ENCODE measurements at regions not wholly inside any gene's neighbourhood (a gene's known extent, or its start where the extent isn't known, plus 50 kb on each side); places are given as distances from the start of the nearest gene placed in this dataset.

DNA sequence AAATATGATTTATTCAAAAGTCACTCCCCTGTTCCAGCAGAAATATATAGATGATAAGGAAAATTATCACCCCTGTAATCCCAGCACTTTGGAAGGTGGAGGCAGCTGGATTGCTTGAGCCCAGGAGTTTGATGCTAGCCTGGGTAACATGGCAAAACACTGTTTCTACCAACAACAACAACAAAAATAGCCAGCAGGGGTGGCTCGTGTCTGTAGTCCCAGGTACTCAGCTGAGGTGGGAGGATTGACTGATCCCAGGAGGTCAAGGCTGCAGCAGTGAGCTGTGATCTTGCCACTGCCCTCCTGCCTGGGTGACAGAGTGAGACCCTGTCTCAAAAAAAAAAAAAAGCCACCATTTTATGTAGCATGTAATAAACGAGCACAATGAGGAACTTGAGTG lies 1546.5 kb downstream of the NCAM2 start:
- TF ChIP-seq, protein P1, sequence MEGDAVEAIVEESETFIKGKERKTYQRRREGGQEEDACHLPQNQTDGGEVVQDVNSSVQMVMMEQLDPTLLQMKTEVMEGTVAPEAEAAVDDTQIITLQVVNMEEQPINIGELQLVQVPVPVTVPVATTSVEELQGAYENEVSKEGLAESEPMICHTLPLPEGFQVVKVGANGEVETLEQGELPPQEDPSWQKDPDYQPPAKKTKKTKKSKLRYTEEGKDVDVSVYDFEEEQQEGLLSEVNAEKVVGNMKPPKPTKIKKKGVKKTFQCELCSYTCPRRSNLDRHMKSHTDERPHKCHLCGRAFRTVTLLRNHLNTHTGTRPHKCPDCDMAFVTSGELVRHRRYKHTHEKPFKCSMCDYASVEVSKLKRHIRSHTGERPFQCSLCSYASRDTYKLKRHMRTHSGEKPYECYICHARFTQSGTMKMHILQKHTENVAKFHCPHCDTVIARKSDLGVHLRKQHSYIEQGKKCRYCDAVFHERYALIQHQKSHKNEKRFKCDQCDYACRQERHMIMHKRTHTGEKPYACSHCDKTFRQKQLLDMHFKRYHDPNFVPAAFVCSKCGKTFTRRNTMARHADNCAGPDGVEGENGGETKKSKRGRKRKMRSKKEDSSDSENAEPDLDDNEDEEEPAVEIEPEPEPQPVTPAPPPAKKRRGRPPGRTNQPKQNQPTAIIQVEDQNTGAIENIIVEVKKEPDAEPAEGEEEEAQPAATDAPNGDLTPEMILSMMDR (IDR thresholded peaks at IDR 0.05) = no peak
- TF ChIP-seq POLR2A (IDR thresholded peaks at IDR 0.05) = no peak
